Fibroblast of pulmonary artery (primary cell): ENCODE measurements at regions not wholly inside any gene's neighbourhood (a gene's known extent, or its start where the extent isn't known, plus 50 kb on each side); places are given as distances from the start of the nearest gene placed in this dataset.

ENCODE experiments used
- DNase-seq: peaks from one replicate; pipeline ENCODE4 v3.0.0-alpha.2; 2010; ENCODE audit warnings: low read depth
- H3K4me3 ChIP-seq: replicated peaks from 2 replicates; pipeline ENCODE4 v1.5.1; 2011; ENCODE audit warnings: low read depth, mild to moderate bottlenecking, control low read depth, low read length, moderate library complexity
- TF ChIP-seq, protein P1 (sequence below): IDR thresholded peaks from 2 replicates; pipeline ENCODE4 v1.5.1; 2011; ENCODE audit warnings: mild to moderate bottlenecking, control low read depth, low read length, inconsistent platforms; ENCODE audit errors: missing control alignments

GRCh38 chr15:92809064-92809879, 90.9 kb upstream of the CHD2 start:
- TF ChIP-seq, protein P1, sequence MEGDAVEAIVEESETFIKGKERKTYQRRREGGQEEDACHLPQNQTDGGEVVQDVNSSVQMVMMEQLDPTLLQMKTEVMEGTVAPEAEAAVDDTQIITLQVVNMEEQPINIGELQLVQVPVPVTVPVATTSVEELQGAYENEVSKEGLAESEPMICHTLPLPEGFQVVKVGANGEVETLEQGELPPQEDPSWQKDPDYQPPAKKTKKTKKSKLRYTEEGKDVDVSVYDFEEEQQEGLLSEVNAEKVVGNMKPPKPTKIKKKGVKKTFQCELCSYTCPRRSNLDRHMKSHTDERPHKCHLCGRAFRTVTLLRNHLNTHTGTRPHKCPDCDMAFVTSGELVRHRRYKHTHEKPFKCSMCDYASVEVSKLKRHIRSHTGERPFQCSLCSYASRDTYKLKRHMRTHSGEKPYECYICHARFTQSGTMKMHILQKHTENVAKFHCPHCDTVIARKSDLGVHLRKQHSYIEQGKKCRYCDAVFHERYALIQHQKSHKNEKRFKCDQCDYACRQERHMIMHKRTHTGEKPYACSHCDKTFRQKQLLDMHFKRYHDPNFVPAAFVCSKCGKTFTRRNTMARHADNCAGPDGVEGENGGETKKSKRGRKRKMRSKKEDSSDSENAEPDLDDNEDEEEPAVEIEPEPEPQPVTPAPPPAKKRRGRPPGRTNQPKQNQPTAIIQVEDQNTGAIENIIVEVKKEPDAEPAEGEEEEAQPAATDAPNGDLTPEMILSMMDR, result peak; percentile 16
- DNase-seq, result peak; percentile 98
- H3K4me3 ChIP-seq, result peak overlapping the region; percentile 48

DNA sequence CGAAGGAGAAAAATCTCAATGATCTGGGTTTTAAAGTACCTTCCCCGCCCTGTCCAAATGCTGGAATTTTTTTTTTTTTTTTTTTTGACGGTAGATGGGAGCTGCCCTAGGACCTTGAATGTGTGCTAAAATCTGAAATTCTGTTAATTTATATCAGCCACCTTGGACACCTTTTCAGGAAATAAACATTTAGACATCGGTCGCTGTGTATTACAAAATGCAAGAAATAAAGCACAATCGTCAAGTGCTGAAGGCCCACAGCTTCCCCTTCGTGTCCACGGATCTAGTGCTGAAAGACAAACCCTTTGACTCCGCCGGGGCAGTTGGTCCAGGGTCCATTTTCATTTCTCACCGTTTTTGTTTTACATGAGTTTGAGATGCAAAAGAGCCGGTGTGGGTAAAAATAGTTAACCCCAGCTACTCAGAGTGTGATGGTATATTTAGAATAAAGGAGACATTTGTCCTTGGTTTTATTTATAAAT, 90.2 kb upstream of the CHD2 start:
- peak overlapping the region; percentile 48 for H3K4me3 ChIP-seq
- peak; percentile 58 for DNase-seq
- TF ChIP-seq, protein P1, result no peak

DNA sequence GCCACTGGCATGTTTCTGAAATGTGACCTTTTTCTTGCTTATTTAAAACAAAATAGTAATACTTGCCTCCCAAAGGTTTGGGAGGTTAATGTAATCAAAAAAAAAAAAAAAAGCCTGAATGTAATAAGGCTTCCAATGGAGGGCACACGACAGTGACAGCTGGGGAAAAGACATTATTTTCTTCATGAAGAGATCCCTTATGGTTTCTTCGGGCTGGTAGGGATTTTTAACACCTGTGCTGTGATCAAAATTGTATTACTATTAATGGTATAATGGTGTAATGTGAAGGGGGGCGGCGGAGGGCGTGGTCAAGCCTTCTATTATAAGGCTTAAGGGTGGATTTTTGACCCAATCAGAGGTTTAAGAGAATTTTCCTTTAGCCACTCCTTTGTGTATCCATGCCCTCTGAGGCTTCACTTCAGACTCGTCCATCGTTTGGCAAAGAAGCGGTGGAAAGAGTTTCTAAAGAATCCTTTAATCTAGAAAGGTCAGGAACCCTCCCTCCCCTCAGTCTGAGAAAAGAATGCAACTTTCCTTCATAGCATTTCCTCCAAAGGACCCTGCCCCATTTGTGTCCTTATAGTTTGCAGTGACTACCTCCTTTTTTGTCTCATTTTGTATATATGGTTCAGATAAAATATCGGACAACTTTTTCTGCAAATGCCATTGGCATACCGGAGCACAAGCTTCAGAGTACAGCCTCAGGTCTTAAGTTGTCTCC, 89.5 kb upstream of the CHD2 start:
- H3K4me3 ChIP-seq, result peak overlapping the region; percentile 48
- peak; percentile 85 for DNase-seq
- TF ChIP-seq, protein P1, result no peak

DNA sequence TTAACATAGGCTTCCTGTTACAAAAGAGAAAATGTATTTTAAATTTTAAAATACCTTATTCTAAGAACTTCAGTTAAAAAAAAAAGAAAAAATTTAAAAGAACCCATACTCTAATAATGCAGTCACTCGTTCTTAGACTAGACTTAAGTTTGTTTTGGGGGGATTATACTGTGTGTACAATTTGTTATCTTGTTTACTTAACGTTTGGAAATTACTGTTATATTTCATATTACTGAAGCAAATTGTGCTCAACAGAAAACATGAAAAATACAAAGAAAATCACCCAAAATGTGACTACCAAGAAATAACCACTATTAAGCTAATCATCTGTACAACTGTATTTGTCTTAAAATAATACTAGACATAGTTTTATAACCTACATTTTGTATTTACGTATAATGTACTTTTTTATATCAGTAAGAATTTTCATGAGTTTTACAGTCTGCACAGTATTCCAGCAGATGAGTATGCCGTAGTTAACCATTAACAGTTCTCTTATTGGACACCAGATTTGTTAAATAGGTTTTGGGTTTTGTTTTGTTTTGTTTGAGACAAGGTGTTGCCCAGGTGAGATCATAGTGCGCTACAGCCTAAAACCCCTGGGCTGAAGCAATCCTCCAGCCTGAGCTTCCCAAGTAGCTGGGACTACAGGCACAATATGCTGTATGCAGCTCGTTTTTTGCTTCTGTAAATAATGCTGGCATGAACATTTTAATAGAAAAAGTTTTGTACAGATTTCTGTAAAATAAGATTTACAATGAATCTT, 88.8 kb upstream of the CHD2 start:
- DNase-seq, result peak; percentile 29
- H3K4me3 ChIP-seq, result peak overlapping the region; percentile 48
- TF ChIP-seq, protein P1, result no peak

GRCh38 chr15:92812271-92812670, 87.9 kb upstream of the CHD2 start:
- no peak overlapping the region for H3K4me3 ChIP-seq

DNA sequence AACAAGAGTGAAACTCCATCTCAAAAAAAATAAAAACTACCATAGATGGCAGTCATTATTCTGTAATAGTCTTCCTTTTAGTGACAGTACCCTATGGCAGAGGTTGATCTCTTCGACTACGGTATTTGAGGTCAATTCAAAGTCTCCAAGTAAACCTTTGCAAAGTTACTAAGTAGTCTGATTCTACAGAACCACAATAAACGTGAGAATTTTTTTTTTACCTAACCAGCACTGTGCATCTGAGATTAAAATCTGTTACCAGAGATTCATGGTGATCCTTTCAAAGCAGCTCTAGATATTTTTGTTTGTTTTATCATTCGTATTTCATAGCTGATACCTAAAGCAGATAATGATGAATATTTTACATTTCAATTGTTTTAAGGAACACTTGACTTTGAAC, 86.6 kb upstream of the CHD2 start:
- no peak for DNase-seq
- TF ChIP-seq, protein P1, result no peak
- no peak overlapping the region for H3K4me3 ChIP-seq

More at GRCh38 chr15:92812271-92812670, 87.9 kb upstream of the CHD2 start:
- TF ChIP-seq, protein P1, result no peak
- no peak for DNase-seq
